ENCODE measurements at regions not wholly inside any gene's neighbourhood (a gene's known extent, or its start where the extent isn't known, plus 50 kb on each side); places are given as distances from the start of the nearest gene placed in this dataset.

GRCh38 chr6:71395731-71396409 is 107.3 kb downstream of the OGFRL1 start:
- Histone ChIP-seq H3K4me1 (ENCODE audit: insufficient read depth, low read length) (no peaks in the 10 kb centered on the region), H3K4me2 (ENCODE audit: insufficient read depth, low read length) (no peak overlapping the region), H3K27ac (ENCODE audit: low read length) (no peak overlapping the region), H3K4me3 (ENCODE audit: low read depth in 1 of 2, low read length in 2 of 2) (no peak overlapping the region), H3K9me3 (ENCODE audit: insufficient read depth, low read length, severe bottlenecking) (no peaks in the 10 kb centered on the region), H4K20me1 (ENCODE audit: insufficient read depth, low read length) (no peaks in the 10 kb centered on the region), H3K79me2 (ENCODE audit: insufficient read depth, low read length) (no peaks in the 10 kb centered on the region), H2AFZ (ENCODE audit: low read depth, low read length) (no peak overlapping the region), H3K9ac (ENCODE audit: low read depth, low read length) (no peak overlapping the region), H3K27me3 (ENCODE audit: insufficient read depth, low read length, poor library complexity) (no peaks in the 10 kb centered on the region), H3K36me3 (ENCODE audit: insufficient read depth, low read length) (no peaks in the 10 kb centered on the region)
- no peak for TF ChIP-seq CTCF (IDR thresholded peaks at IDR 0.05; ENCODE audit: borderline replicate concordance, extremely low read depth, low read length, poor library complexity, severe bottlenecking)
- TF ChIP-seq EZH2 (IDR thresholded peaks at IDR 0.05; ENCODE audit: borderline replicate concordance, low read depth, low read length, severe bottlenecking): no peak
- DNase-seq (no peak), ATAC-seq (ENCODE audit: insufficient read depth, low read depth) (no peak)

GRCh38 chr6:71396410-71396801 is 107.8 kb downstream of the OGFRL1 start:
- no peak overlapping the region for H3K4me3 ChIP-seq (ENCODE audit: low read depth in 1 of 2, low read length in 2 of 2)
- H3K9me3 ChIP-seq (ENCODE audit: insufficient read depth, low read length, severe bottlenecking): no peaks in the 10 kb centered on the region
- DNase-seq (no peak), ATAC-seq (ENCODE audit: insufficient read depth, low read depth) (no peak)
- no peaks in the 10 kb centered on the region for H4K20me1 ChIP-seq (ENCODE audit: insufficient read depth, low read length)
- H3K4me1 ChIP-seq (ENCODE audit: insufficient read depth, low read length): no peaks in the 10 kb centered on the region
- H3K79me2 ChIP-seq (ENCODE audit: insufficient read depth, low read length): no peaks in the 10 kb centered on the region
- H3K27ac ChIP-seq (ENCODE audit: low read length): no peak overlapping the region
- H2AFZ ChIP-seq (ENCODE audit: low read depth, low read length): no peak overlapping the region
- H3K9ac ChIP-seq (ENCODE audit: low read depth, low read length): no peak overlapping the region
- H3K4me2 ChIP-seq (ENCODE audit: insufficient read depth, low read length): no peak overlapping the region
- H3K27me3 ChIP-seq (ENCODE audit: insufficient read depth, low read length, poor library complexity): no peaks in the 10 kb centered on the region
- H3K36me3 ChIP-seq (ENCODE audit: insufficient read depth, low read length): no peaks in the 10 kb centered on the region
- TF ChIP-seq EZH2 (IDR thresholded peaks at IDR 0.05; ENCODE audit: borderline replicate concordance, low read depth, low read length, severe bottlenecking): no peak

- DNase-seq (no peak), ATAC-seq (ENCODE audit: insufficient read depth, low read depth) (no peak)
- Histone ChIP-seq H3K9ac (ENCODE audit: low read depth, low read length) (no peak overlapping the region), H3K4me1 (ENCODE audit: insufficient read depth, low read length) (no peaks in the 10 kb centered on the region), H3K4me2 (ENCODE audit: insufficient read depth, low read length) (no peak overlapping the region), H3K9me3 (ENCODE audit: insufficient read depth, low read length, severe bottlenecking) (no peaks in the 10 kb centered on the region), H3K4me3 (ENCODE audit: low read depth in 1 of 2, low read length in 2 of 2) (no peak overlapping the region), H4K20me1 (ENCODE audit: insufficient read depth, low read length) (no peaks in the 10 kb centered on the region), H3K79me2 (ENCODE audit: insufficient read depth, low read length) (no peaks in the 10 kb centered on the region), H3K27ac (ENCODE audit: low read length) (no peak overlapping the region), H2AFZ (ENCODE audit: low read depth, low read length) (no peak overlapping the region), H3K27me3 (ENCODE audit: insufficient read depth, low read length, poor library complexity) (no peaks in the 10 kb centered on the region), H3K36me3 (ENCODE audit: insufficient read depth, low read length) (no peaks in the 10 kb centered on the region)
- TF ChIP-seq EZH2 (IDR thresholded peaks at IDR 0.05; ENCODE audit: borderline replicate concordance, low read depth, low read length, severe bottlenecking): no peak
- TF ChIP-seq CTCF (IDR thresholded peaks at IDR 0.05; ENCODE audit: borderline replicate concordance, extremely low read depth, low read length, poor library complexity, severe bottlenecking): no peak
These were observed 110.7 kb downstream of the OGFRL1 start for GRCh38 chr6:71399279-71399678.

- Histone ChIP-seq H3K9me3 (ENCODE audit: insufficient read depth, low read length, severe bottlenecking) (no peaks in the 10 kb centered on the region), H4K20me1 (ENCODE audit: insufficient read depth, low read length) (no peaks in the 10 kb centered on the region), H2AFZ (ENCODE audit: low read depth, low read length) (no peak overlapping the region), H3K79me2 (ENCODE audit: insufficient read depth, low read length) (no peaks in the 10 kb centered on the region), H3K4me3 (ENCODE audit: low read depth in 1 of 2, low read length in 2 of 2) (no peak overlapping the region), H3K36me3 (ENCODE audit: insufficient read depth, low read length) (no peaks in the 10 kb centered on the region), H3K4me2 (ENCODE audit: insufficient read depth, low read length) (no peak overlapping the region), H3K27me3 (ENCODE audit: insufficient read depth, low read length, poor library complexity) (no peaks in the 10 kb centered on the region), H3K4me1 (ENCODE audit: insufficient read depth, low read length) (no peaks in the 10 kb centered on the region), H3K9ac (ENCODE audit: low read depth, low read length) (no peak overlapping the region), H3K27ac (ENCODE audit: low read length) (no peak overlapping the region)
- no peak for TF ChIP-seq CTCF (IDR thresholded peaks at IDR 0.05; ENCODE audit: borderline replicate concordance, extremely low read depth, low read length, poor library complexity, severe bottlenecking)
- TF ChIP-seq EZH2 (IDR thresholded peaks at IDR 0.05; ENCODE audit: borderline replicate concordance, low read depth, low read length, severe bottlenecking): no peak
- ATAC-seq (ENCODE audit: insufficient read depth, low read depth): no peak
- no peak for DNase-seq
These were observed 112.2 kb downstream of the OGFRL1 start for GRCh38 chr6:71400852-71401251.

Data from DND-41 (cell line).